Caco-2 (cell line): ENCODE measurements at regions not wholly inside any gene's neighbourhood (a gene's known extent, or its start where the extent isn't known, plus 50 kb on each side); places are given as distances from the start of the nearest gene placed in this dataset.

Source experiments
- BruUV-seq: library from RNA; stranded (reverse); fragments of 400-500 nt; replicated peaks from 2 replicates; lab custom pipeline; 2021; lab: Mats Ljungman, UMichigan
- CTCF ChIA-PET: fragments of 300-600 bp; sonication (Branson Sonifier 250); formaldehyde crosslinking; loops from one replicate; lab custom pipeline; 2022; ENCODE audit warnings: antibody characterized with exemption; lab: Charles Lee
- POLR2A ChIA-PET: fragments of 300-600 bp; sonication (Branson Sonifier 250); formaldehyde crosslinking; loops from one replicate; lab custom pipeline; 2022; ENCODE audit warnings: antibody characterized with exemption; lab: Charles Lee
- DNase-seq, 2 experiments: peaks; one replicate each; pipeline versions ENCODE4 v3.0.0 to v3.0.0-alpha.2; 2020 to 2022
- H3K27me3 ChIP-seq: replicated peaks from 2 replicates; pipeline ENCODE4 v1.6.0; 2011; ENCODE audit warnings: low read length; ENCODE audit not compliant: control insufficient read depth, insufficient read depth
- H3K36me3 ChIP-seq: 2 replicates; pipeline ENCODE4 v1.5.1; 2011; ENCODE audit warnings: low read length; ENCODE audit not compliant: control insufficient read depth, insufficient read depth
- H3K4me1 ChIP-seq: fragments of 250-450 bp; sonication (Bioruptor Pico); 2 replicates; pipeline ENCODE4 v1.5.1; 2020; ENCODE audit warnings: mild to moderate bottlenecking
- H3K4me3 ChIP-seq: 2 replicates; pipeline ENCODE4 v1.5.1; 2011; ENCODE audit warnings: low read depth, mild to moderate bottlenecking, control low read depth, low read length
- H3K9me3 ChIP-seq: fragments of 250-450 bp; sonication (Bioruptor Pico); 2 replicates; pipeline ENCODE4 v1.5.1; 2020; ENCODE audit warnings: mild to moderate bottlenecking, moderate library complexity
- H3K27ac Mint-ChIP-seq: one replicate; pipeline ENCODE4 v1.8.0; 2022; ENCODE audit warnings: mixed read lengths; ENCODE audit not compliant: unreplicated experiment
- H3K27me3 Mint-ChIP-seq: one replicate; pipeline ENCODE4 v1.8.0; 2022; ENCODE audit warnings: mixed read lengths; ENCODE audit not compliant: insufficient read depth, unreplicated experiment
- H3K36me3 Mint-ChIP-seq: one replicate; pipeline ENCODE4 v1.8.0; 2022; ENCODE audit warnings: mild to moderate bottlenecking, mixed read lengths; ENCODE audit not compliant: insufficient read depth, unreplicated experiment
- H3K4me1 Mint-ChIP-seq: one replicate; pipeline ENCODE4 v1.8.0; 2022; ENCODE audit warnings: low read depth, mixed read lengths; ENCODE audit not compliant: unreplicated experiment
- H3K4me3 Mint-ChIP-seq: one replicate; pipeline ENCODE4 v1.8.0; 2022; ENCODE audit warnings: mild to moderate bottlenecking, moderate library complexity, mixed read lengths; ENCODE audit not compliant: unreplicated experiment
- H3K9me3 Mint-ChIP-seq: one replicate; pipeline ENCODE4 v1.8.0; 2022; ENCODE audit warnings: mixed read lengths; ENCODE audit not compliant: unreplicated experiment
- CTCF ChIP-seq, 2 experiments: fragments of 200-600 bp in 1 of 2; IDR thresholded peaks; 1 replicate in 1 of 2; 2 replicates in 1 of 2; pipeline versions ENCODE4 v1.5.1 to v1.8.0; 2011 to 2022; ENCODE audit warnings: antibody characterized with exemption in 1 of 2, control low read depth in 1 of 2, inconsistent platforms in 1 of 2, low read depth in 1 of 2, low read length in 1 of 2, mild to moderate bottlenecking in 1 of 2, moderate library complexity in 1 of 2; ENCODE audit not compliant: insufficient read depth in 1 of 2, severe bottlenecking in 1 of 2, unreplicated experiment in 1 of 2
- intact Hi-C: fragments of 100-400 bp; cut with micrococcal nuclease; formaldehyde crosslinking; loops from one replicate; pipeline ENCODE4 v1.10.0; 2022; ENCODE audit not compliant: unreplicated experiment

- Histone ChIP-seq H3K4me1 (no peaks in the 10 kb centered on the region), H3K4me3 (no peak overlapping the region), H3K9me3 (no peaks in the 10 kb centered on the region), H3K27me3 (no peaks in the 10 kb centered on the region; the same call in 1 of the 2 replicates), H3K36me3 (no peaks in the 10 kb centered on the region)
- Mint-ChIP-seq H3K27me3 (peaks cover 22% of the 10 kb centered on the region), H3K4me3 (no peak overlapping the region), H3K9me3 (peaks cover 9% of the 10 kb centered on the region), H3K27ac (no peak overlapping the region), H3K4me1 (no peaks in the 10 kb centered on the region), H3K36me3 (no peaks in the 10 kb centered on the region)
- BruUV-seq, result no TSS peak
- CTCF ChIA-PET, result no interaction called here
- POLR2A ChIA-PET, result no interaction called here
- DNase-seq, result no peak
- intact Hi-C loops, result no loop called here
- TF ChIP-seq CTCF (IDR thresholded peaks at IDR 0.05; ENCODE audit: insufficient read depth in 1 of 2, low read depth in 1 of 2, low read length in 1 of 2, severe bottlenecking in 1 of 2, unreplicated experiment in 1 of 2), result no peak
These were observed 950.6 kb downstream of the GALC start for GRCh38 chr14:87042354-87042753.

GRCh38 chr14:87041290-87042020 lies 951.5 kb downstream of the GALC start:
- Mint-ChIP-seq H3K36me3 (no peaks in the 10 kb centered on the region), H3K4me3 (no peak overlapping the region), H3K9me3 (peaks cover 9% of the 10 kb centered on the region), H3K27me3 (peaks cover 14% of the 10 kb centered on the region), H3K27ac (no peak overlapping the region), H3K4me1 (no peaks in the 10 kb centered on the region)
- intact Hi-C loops, result no loop called here
- no peak for TF ChIP-seq CTCF (IDR thresholded peaks at IDR 0.05; ENCODE audit: insufficient read depth in 1 of 2, low read depth in 1 of 2, low read length in 1 of 2, severe bottlenecking in 1 of 2, unreplicated experiment in 1 of 2)
- no peak for DNase-seq
- Histone ChIP-seq H3K27me3 (no peaks in the 10 kb centered on the region; the same call in 1 of the 2 replicates), H3K4me1 (no peaks in the 10 kb centered on the region), H3K9me3 (no peaks in the 10 kb centered on the region), H3K4me3 (no peak overlapping the region), H3K36me3 (no peaks in the 10 kb centered on the region)
- POLR2A ChIA-PET, result no interaction called here
- no TSS peak for BruUV-seq
- CTCF ChIA-PET, result no interaction called here

- no peak for TF ChIP-seq CTCF (IDR thresholded peaks at IDR 0.05; ENCODE audit: insufficient read depth in 1 of 2, low read depth in 1 of 2, low read length in 1 of 2, severe bottlenecking in 1 of 2, unreplicated experiment in 1 of 2)
These were observed 958.3 kb downstream of the GALC start for GRCh38 chr14:87034680-87035079.

More at GRCh38 chr14:87034680-87035079, 958.3 kb downstream of the GALC start:
- Mint-ChIP-seq H3K4me1 (peaks cover 18% of the 10 kb centered on the region), H3K27me3 (peaks cover 3% of the 10 kb centered on the region), H3K36me3 (no peaks in the 10 kb centered on the region), H3K9me3 (peaks cover 9% of the 10 kb centered on the region), H3K4me3 (no peak overlapping the region), H3K27ac (no peak overlapping the region)
- H3K9me3 ChIP-seq, result no peaks in the 10 kb centered on the region
- ChIA-PET POLR2A (no interaction called here), CTCF (no interaction called here)
- no peak overlapping the region for H3K4me3 ChIP-seq
- H3K4me1 ChIP-seq, result peaks cover 16% of the 10 kb centered on the region
- no peaks in the 10 kb centered on the region for H3K36me3 ChIP-seq
- no peak for DNase-seq
- no peaks in the 10 kb centered on the region for H3K27me3 ChIP-seq
- BruUV-seq, result no TSS peak
- intact Hi-C loops, result no loop called here
